ENCODE measurements at regions not wholly inside any gene's neighbourhood (a gene's known extent, or its start where the extent isn't known, plus 50 kb on each side); places are given as distances from the start of the nearest gene placed in this dataset.

GRCh38 chr10:78802431-78802830, 266.3 kb upstream of the ZMIZ1 start:
- no peak for DNase-seq (ENCODE audit: low read depth in 2 of 2)

DNA sequence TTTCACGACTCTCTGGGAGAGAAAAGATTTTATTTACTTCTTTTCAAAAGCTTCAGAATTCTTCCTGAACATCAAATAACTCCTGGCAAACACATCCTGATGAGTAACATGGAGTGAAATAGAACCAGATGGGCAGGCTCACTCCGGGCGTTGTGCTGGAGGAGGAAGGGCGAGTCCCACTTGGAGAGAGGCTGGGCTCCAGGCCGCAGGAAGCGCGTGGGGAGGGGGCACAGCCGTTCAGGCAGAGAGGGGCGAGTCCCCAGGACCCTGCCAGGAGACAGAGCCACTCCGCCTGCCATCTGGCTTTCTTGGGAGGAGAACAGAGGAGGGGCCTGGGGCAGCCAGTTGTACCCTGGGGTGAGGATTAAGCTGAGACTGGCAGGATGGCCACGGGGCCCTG, 265.9 kb upstream of the ZMIZ1 start:
- DNase-seq (ENCODE audit: low read depth in 2 of 2): no peak

- no peak for DNase-seq (ENCODE audit: low read depth in 2 of 2)
Observed at GRCh38 chr10:78803710-78804109, 265.1 kb upstream of the ZMIZ1 start.

GRCh38 chr10:78804411-78805032, 264.2 kb upstream of the ZMIZ1 start:
- DNase-seq (ENCODE audit: low read depth in 2 of 2): no peak

DNA sequence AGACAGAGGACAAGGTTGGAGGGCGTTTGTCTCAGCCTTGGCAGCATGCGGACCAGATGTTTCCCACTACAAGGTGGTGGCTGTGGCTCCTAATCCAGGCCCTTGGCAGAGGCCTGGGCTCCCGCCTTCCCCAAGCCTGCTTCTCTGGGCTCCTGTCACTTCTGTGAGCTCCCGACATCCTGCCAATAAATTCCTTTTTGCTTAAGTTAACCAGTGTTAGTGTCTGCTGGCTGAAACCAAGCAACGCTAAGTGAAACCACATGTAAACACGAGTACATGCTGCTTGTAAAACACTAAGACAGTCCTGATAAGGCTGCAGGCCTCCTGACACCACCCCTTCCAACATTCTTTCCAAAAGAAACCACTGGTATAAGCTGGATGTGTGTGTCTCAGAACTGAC, 263.6 kb upstream of the ZMIZ1 start:
- no peak for DNase-seq (ENCODE audit: low read depth in 2 of 2)

- no peak for DNase-seq (ENCODE audit: low read depth in 2 of 2)
Observed at GRCh38 chr10:78806681-78807221, 262.0 kb upstream of the ZMIZ1 start.

DNA sequence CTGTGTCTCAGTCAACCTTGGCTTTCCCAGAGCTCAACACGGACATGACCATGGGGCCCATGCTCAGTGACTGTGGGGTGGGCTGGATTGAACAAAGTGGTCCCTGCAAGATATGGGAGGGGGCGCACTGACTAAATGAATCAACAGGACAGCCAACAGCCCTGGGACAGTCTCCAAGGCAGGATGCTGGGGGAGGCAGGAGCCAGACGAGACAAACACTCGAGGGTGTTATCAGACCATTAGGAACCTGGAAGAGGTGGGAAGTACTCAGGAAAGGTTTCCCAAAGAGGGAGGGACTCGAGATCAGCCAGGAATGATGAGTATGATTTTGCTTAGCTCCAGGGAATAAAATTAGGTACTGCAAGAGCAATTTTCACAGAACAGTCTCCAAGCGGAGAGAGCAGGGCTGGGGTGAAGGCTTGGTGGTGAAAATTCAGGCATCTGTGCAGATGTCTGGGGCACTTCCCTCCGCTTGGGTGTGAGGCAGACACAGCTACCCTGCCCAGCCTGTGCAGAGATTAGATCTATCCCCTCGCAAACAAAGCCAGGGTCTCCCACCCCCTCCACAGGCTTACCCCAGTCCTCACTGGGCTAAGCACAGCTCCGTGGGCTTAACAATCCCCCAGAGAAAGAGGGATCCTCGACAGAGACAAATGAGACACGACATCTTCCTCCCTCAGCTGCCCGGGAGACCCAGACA, 261.1 kb upstream of the ZMIZ1 start:
- DNase-seq (ENCODE audit: low read depth in 2 of 2): no peak

GRCh38 chr10:78808286-78808685, 260.5 kb upstream of the ZMIZ1 start:
- no peak for DNase-seq (ENCODE audit: low read depth in 2 of 2)

DNA sequence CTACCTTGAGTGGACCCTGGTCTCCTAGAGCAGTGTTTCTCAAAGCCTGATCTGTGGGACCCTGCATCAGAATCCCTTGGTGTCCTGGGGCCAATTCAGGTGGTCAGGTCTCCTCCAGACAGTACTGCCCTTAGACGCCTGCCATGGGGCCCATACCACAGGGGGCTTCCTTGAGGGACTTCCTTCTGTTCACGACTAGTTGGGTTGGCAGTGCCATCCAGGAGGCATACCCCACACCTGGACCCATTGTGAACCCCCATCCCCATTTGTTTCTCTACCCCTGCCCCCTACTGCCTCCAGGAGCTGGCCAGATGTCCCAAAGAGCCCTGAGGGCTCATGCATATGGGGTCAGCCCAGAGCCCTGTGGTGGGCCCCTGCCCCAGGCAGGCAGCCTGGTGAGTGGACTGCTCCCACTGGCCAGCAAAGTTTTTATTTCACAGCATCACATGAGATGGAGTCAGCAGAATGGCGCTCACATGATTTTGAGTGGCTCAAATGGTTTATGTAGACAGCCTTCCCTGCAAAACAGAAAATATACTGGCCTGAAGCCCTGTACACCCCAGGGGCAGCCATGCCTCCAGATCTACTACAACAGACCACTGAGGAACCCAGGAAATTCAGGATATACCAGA, 259.9 kb upstream of the ZMIZ1 start:
- no peak for DNase-seq (ENCODE audit: low read depth in 2 of 2)

GRCh38 chr10:78811174-78811573, 257.6 kb upstream of the ZMIZ1 start:
- no peak for DNase-seq (ENCODE audit: low read depth in 2 of 2)

- no peak for DNase-seq (ENCODE audit: low read depth in 2 of 2)
Observed at GRCh38 chr10:78812571-78813318, 256.0 kb upstream of the ZMIZ1 start.

DNA sequence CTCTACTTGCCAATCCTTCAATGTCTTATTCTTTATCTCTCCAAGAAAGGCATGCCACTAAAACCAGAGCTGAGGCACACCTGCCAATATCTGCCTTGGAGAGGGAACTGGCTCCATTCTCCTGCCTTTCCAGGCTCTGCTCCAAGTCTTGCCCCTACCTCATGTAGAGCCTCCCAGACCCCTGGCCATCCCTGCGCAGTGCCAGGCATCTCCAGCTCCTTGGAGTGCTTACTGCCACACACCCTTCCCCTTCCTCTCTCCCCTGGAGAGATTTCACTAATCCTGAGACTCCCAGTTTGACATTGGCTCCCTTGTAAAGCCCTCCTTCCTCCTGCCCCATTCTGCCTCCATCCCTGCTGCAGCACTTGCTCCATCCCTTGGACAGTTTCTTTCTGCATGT, 255.2 kb upstream of the ZMIZ1 start:
- DNase-seq (ENCODE audit: low read depth in 2 of 2): no peak

GRCh38 chr10:78813998-78814399, 254.8 kb upstream of the ZMIZ1 start:
- DNase-seq (ENCODE audit: low read depth in 2 of 2): no peak

DNA sequence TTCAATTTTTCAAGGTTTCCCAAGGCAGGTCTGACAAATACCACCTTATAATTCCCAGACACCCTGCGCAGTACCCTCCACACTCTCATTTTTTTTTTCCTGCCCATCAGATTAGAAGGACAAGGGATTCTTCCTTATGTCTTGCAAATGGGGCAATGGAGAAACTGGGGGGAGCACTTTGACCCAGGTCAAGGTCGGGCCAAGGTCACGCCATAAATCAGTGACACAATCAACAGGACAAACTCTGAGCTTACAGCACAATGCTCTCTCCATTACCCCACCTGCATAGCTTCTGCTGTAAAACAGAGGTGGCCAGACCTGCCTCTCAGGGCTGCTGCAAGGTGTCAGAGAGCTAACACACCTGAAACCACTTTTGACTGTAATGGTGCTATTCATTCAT, 254.4 kb upstream of the ZMIZ1 start:
- no peak for DNase-seq (ENCODE audit: low read depth in 2 of 2)

GRCh38 chr10:78815702-78816334, 252.9 kb upstream of the ZMIZ1 start:
- DNase-seq (ENCODE audit: low read depth in 2 of 2): no peak

- no peak for DNase-seq (ENCODE audit: low read depth in 2 of 2)
Observed at GRCh38 chr10:78817361-78817760, 251.4 kb upstream of the ZMIZ1 start.

- no peak for DNase-seq (ENCODE audit: low read depth in 2 of 2)
Observed at GRCh38 chr10:78817804-78818203, 251.0 kb upstream of the ZMIZ1 start.

DNA sequence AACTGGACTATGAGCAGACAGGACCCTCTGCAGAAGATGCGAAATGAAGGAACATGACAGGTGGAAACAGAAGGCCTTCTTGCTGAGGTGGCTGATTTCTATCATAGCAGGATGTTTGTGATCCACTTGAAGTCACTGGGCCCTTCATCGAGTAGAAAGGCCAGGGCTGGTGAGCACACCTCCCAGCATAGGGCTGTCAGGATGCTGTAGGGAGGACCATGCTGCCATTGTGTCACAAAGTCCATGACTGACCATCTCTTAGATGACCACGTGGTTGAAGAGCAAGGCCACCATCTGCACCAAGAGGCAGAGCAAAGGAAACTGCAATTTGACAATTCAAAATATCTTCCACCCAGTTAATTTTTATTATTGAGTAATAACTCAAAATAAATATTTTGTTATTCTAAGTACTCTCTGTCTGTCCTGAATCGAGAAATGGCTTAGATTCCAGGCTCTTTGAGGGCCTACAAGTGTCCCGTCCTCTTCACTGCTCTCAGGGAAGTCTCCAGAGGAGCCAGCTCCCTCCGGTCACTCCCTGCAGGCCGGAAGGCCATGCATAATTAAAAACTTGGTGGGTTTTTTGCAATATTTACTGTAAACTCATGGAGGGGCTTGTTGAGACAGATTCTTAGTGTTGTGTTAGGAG, 249.3 kb upstream of the ZMIZ1 start:
- DNase-seq (ENCODE audit: low read depth in 2 of 2): no peak

GRCh38 chr10:78820007-78820362, 248.8 kb upstream of the ZMIZ1 start:
- no peak for DNase-seq (ENCODE audit: low read depth in 2 of 2)

- no peak for DNase-seq (ENCODE audit: low read depth in 2 of 2)
Observed at GRCh38 chr10:78821052-78821451, 247.7 kb upstream of the ZMIZ1 start.

Measured in stimulated activated CD4-positive, alpha-beta T cell treated with anti-CD3 and anti-CD28 coated beads, Interleukin-4, amount 100 ng/mL, for 48 hours (primary cell).